Activated T-helper 1 cell treated with anti-CD3 and anti-CD28 coated beads, Interleukin-12 subunit alpha, Interleukin-12 subunit beta, Interleukin-2, Interleukin-4 antibody, amounts not matched to agents 30 ng/mL and 10 ng/mL and 1 ng/mL, durations not matched to agents 14 hours and 24 hours and 36 hours (primary cell): ENCODE measurements at regions not wholly inside any gene's neighbourhood (a gene's known extent, or its start where the extent isn't known, plus 50 kb on each side); places are given as distances from the start of the nearest gene placed in this dataset.

Experiments used
- DNase-seq: peaks from one replicate; pipeline ENCODE4 v3.0.0; 2021; ENCODE audit warnings: low spot score
- H3K27ac Mint-ChIP-seq: one replicate; pipeline ENCODE4 v1.8.0; 2021; ENCODE audit warnings: mild to moderate bottlenecking, mixed read lengths
- H3K27me3 Mint-ChIP-seq: one replicate; pipeline ENCODE4 v1.8.0; 2022; ENCODE audit warnings: mild to moderate bottlenecking, moderate library complexity, mixed read lengths; ENCODE audit not compliant: insufficient read depth
- H3K36me3 Mint-ChIP-seq: one replicate; pipeline ENCODE4 v1.8.0; 2021; ENCODE audit warnings: low read depth, mixed read lengths
- H3K4me1 Mint-ChIP-seq: one replicate; pipeline ENCODE4 v1.8.0; 2021; ENCODE audit warnings: low read depth, mixed read lengths
- H3K4me3 Mint-ChIP-seq: one replicate; pipeline ENCODE4 v1.8.0; 2021; ENCODE audit warnings: mild to moderate bottlenecking, moderate library complexity, mixed read lengths
- H3K9me3 Mint-ChIP-seq: one replicate; pipeline ENCODE4 v1.8.0; 2021; ENCODE audit warnings: mixed read lengths
- intact Hi-C: fragments of 100-400 bp; cut with micrococcal nuclease; formaldehyde crosslinking; loops from one replicate; pipeline ENCODE4 v1.15.1; 2024

DNA sequence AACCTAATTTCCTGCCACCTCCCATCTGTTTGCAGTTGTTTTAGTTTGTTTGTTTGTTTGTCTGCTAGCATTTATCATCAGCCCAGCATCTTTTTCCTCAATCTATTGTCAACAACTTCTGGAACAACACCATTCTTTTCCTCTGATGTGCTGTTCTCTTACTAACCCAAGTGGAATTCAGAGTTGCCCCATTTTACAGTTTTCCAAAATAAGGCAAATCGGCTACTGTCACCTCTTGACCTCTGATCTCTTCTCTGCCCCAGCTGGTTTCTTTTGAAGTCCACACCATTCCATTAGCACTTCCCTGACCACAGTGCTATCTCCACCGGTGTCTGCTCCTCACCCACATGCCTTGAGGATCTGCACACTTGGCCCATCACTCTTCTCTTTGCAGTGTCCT, 102.4 kb downstream of the EFNB2 start:
- no peaks in the 10 kb centered on the region for H3K4me1 Mint-ChIP-seq
- H3K27ac Mint-ChIP-seq = no peak overlapping the region
- intact Hi-C loops = no loop called here
- H3K27me3 Mint-ChIP-seq = peaks cover 2% of the 10 kb centered on the region
- H3K9me3 Mint-ChIP-seq = no peaks in the 10 kb centered on the region
- DNase-seq = no peak
- no peaks in the 10 kb centered on the region for H3K36me3 Mint-ChIP-seq
- H3K4me3 Mint-ChIP-seq = no peak overlapping the region

DNA sequence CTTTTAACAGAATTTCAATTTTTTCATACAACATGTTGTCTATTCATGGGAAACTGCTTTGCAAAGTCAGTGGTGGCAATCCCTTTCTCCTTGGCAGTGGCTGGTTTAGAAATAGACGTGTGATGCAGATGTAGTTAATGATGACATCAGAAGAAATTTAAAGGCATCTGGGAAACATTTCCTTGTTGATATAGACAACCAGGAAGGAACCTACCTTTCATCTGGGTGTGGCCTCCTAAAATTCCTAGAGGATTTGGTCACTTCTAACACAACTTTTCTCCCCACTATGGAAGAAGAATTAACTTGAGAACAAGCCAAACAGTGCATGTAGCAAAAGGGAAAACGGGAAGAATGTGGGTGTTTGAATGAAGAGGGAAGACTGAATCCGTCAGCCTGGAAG, 102.8 kb downstream of the EFNB2 start:
- Mint-ChIP-seq H3K27me3 (peaks cover 2% of the 10 kb centered on the region), H3K36me3 (no peaks in the 10 kb centered on the region), H3K9me3 (no peaks in the 10 kb centered on the region), H3K4me3 (no peak overlapping the region), H3K27ac (no peak overlapping the region), H3K4me1 (no peaks in the 10 kb centered on the region)
- no peak for DNase-seq
- intact Hi-C loops = no loop called here

GRCh38 chr13:106426909-106427308, 108.6 kb downstream of the EFNB2 start:
- intact Hi-C loops = no loop called here
- H3K9me3 Mint-ChIP-seq = no peaks in the 10 kb centered on the region
- DNase-seq = no peak
- peaks cover 2% of the 10 kb centered on the region for H3K27me3 Mint-ChIP-seq
- H3K4me3 Mint-ChIP-seq = no peak overlapping the region
- H3K4me1 Mint-ChIP-seq = no peaks in the 10 kb centered on the region
- H3K36me3 Mint-ChIP-seq = no peaks in the 10 kb centered on the region
- no peak overlapping the region for H3K27ac Mint-ChIP-seq

GRCh38 chr13:106425661-106426060, 109.8 kb downstream of the EFNB2 start:
- Mint-ChIP-seq H3K4me1 (no peaks in the 10 kb centered on the region), H3K9me3 (no peaks in the 10 kb centered on the region), H3K27ac (no peak overlapping the region), H3K36me3 (no peaks in the 10 kb centered on the region), H3K27me3 (peaks cover 2% of the 10 kb centered on the region), H3K4me3 (no peak overlapping the region)
- no peak for DNase-seq
- intact Hi-C loops = no loop called here

GRCh38 chr13:106424805-106425204, 110.7 kb downstream of the EFNB2 start:
- H3K36me3 Mint-ChIP-seq = no peaks in the 10 kb centered on the region
- no peak for DNase-seq
- H3K27me3 Mint-ChIP-seq = peaks cover 2% of the 10 kb centered on the region
- intact Hi-C loops = no loop called here
- H3K4me3 Mint-ChIP-seq = no peak overlapping the region
- H3K9me3 Mint-ChIP-seq = no peaks in the 10 kb centered on the region
- H3K27ac Mint-ChIP-seq = no peak overlapping the region
- H3K4me1 Mint-ChIP-seq = no peaks in the 10 kb centered on the region

DNA sequence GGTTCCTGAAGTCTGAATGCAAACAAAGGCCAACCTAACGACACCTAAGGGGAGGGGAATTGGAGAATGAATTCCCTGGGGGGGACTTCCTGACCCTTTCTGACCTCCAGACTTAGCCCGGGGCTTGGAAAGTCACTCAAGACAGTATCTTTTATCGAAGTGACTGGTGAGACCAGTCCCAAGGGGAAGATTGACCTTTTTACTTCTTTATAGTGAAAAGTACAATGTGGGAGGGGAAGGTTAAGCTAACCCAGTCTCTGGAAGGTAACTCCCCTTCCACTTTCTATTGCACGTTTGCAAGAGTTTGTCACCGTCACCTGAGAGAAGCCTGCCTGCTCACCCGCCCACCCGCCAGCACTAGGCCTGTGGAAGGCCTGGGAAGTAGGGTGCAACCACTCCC, 111.9 kb downstream of the EFNB2 start:
- Mint-ChIP-seq H3K9me3 (no peaks in the 10 kb centered on the region), H3K4me3 (no peak overlapping the region), H3K36me3 (no peaks in the 10 kb centered on the region), H3K27ac (no peak overlapping the region), H3K27me3 (peaks cover 3% of the 10 kb centered on the region), H3K4me1 (no peaks in the 10 kb centered on the region)
- intact Hi-C loops = no loop called here
- no peak for DNase-seq

GRCh38 chr13:106418556-106418955, 116.9 kb downstream of the EFNB2 start:
- Mint-ChIP-seq H3K27me3 (peaks cover 18% of the 10 kb centered on the region), H3K36me3 (no peaks in the 10 kb centered on the region), H3K4me3 (no peak overlapping the region), H3K9me3 (no peaks in the 10 kb centered on the region), H3K27ac (no peak overlapping the region), H3K4me1 (no peaks in the 10 kb centered on the region)
- no peak for DNase-seq
- intact Hi-C loops = no loop called here

GRCh38 chr13:106417467-106418110, 117.9 kb downstream of the EFNB2 start:
- no peaks in the 10 kb centered on the region for H3K36me3 Mint-ChIP-seq
- no peaks in the 10 kb centered on the region for H3K9me3 Mint-ChIP-seq
- intact Hi-C loops = no loop called here
- H3K27me3 Mint-ChIP-seq = peaks cover 18% of the 10 kb centered on the region
- DNase-seq = no peak
- H3K4me3 Mint-ChIP-seq = no peak overlapping the region
- H3K27ac Mint-ChIP-seq = no peak overlapping the region
- H3K4me1 Mint-ChIP-seq = no peaks in the 10 kb centered on the region

- H3K4me3 Mint-ChIP-seq = no peak overlapping the region
Measured at GRCh38 chr13:106416645-106417044, 118.8 kb downstream of the EFNB2 start.

GRCh38 chr13:106415971-106416370, 119.5 kb downstream of the EFNB2 start:
- H3K4me3 Mint-ChIP-seq = no peak overlapping the region
- H3K27ac Mint-ChIP-seq = no peak overlapping the region
- DNase-seq = no peak
- H3K36me3 Mint-ChIP-seq = no peaks in the 10 kb centered on the region
- no peaks in the 10 kb centered on the region for H3K4me1 Mint-ChIP-seq
- H3K27me3 Mint-ChIP-seq = peaks cover 18% of the 10 kb centered on the region
- H3K9me3 Mint-ChIP-seq = no peaks in the 10 kb centered on the region
- intact Hi-C loops = no loop called here

More at GRCh38 chr13:106416645-106417044, 118.8 kb downstream of the EFNB2 start:
- Mint-ChIP-seq H3K27me3 (peaks cover 18% of the 10 kb centered on the region), H3K27ac (no peak overlapping the region), H3K36me3 (no peaks in the 10 kb centered on the region), H3K4me1 (no peaks in the 10 kb centered on the region), H3K9me3 (no peaks in the 10 kb centered on the region)
- no peak for DNase-seq
- intact Hi-C loops = no loop called here

GRCh38 chr13:106415442-106415841, 120.0 kb downstream of the EFNB2 start:
- Mint-ChIP-seq H3K9me3 (no peaks in the 10 kb centered on the region), H3K4me3 (no peak overlapping the region)

DNA sequence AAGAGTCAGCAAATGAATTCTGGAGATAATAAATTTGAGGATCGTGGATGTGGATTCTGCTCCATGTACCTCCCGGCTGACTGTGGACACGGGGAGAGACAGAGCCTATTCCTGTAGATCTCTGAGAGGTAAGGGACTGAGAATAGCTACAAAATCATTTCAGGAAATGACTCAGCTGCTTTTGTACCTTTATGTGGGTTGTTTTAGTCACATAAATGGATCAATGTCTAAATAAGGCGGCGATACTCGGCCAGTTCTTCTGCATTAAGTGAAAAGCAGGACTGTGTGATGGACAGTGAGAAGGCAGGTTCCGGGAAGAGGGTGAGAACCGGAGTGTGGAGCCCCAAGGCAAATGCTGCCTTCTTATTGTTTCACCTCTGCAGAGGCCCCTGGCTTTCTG, 128.1 kb downstream of the EFNB2 start:
- intact Hi-C loops = no loop called here
- no peaks in the 10 kb centered on the region for H3K4me1 Mint-ChIP-seq
- DNase-seq = no peak
- no peaks in the 10 kb centered on the region for H3K36me3 Mint-ChIP-seq
- no peak overlapping the region for H3K27ac Mint-ChIP-seq
- H3K27me3 Mint-ChIP-seq = peaks cover 2% of the 10 kb centered on the region
- H3K9me3 Mint-ChIP-seq = no peaks in the 10 kb centered on the region
- no peak overlapping the region for H3K4me3 Mint-ChIP-seq

More at GRCh38 chr13:106415442-106415841, 120.0 kb downstream of the EFNB2 start:
- intact Hi-C loops = no loop called here
- Mint-ChIP-seq H3K36me3 (no peaks in the 10 kb centered on the region), H3K4me1 (no peaks in the 10 kb centered on the region), H3K27ac (no peak overlapping the region), H3K27me3 (peaks cover 18% of the 10 kb centered on the region)
- no peak for DNase-seq

DNA sequence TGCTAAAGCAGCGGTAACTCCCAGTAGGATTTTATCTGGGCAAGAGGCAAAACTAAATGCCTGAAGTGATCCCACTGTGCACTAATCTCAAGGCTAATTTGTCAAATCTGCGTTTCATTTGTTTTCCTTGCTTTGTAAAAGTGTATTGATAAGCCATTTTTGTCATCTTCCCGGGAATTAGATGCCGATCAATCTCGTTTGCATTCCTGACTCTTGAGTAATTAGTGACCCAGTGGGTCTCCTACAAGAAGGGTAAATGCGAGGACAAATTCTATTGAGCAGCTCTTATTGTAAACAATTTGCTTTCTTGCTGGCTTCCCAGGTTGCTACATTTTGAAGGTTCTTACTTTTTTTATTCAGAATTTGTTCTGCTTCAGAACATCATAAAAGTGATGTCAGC, 129.7 kb downstream of the EFNB2 start:
- peaks cover 2% of the 10 kb centered on the region for H3K27me3 Mint-ChIP-seq
- intact Hi-C loops = no loop called here

DNA sequence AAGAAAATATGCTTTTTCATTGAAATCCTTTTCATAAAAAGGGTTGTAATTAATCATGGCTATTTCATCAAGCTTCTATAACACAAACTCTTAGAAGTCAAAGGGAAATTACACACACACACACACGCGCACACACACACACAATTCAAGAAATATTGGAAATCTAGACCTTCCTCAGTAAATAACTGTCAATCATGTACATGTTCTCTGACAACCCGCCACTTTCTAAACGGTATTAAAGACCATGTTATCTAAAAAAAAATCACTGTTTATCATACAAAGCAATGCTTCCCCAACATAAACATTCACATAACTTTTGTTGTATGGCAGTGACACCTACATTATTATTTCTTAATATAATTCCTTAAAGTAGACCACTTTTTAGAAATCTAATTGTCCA, 132.2 kb downstream of the EFNB2 start:
- no peaks in the 10 kb centered on the region for H3K9me3 Mint-ChIP-seq
- peaks cover 2% of the 10 kb centered on the region for H3K27me3 Mint-ChIP-seq
- no peak overlapping the region for H3K27ac Mint-ChIP-seq

More for the DNA sequence above, 129.7 kb downstream of the EFNB2 start:
- no peak for DNase-seq
- H3K36me3 Mint-ChIP-seq = no peaks in the 10 kb centered on the region
- no peak overlapping the region for H3K27ac Mint-ChIP-seq
- H3K9me3 Mint-ChIP-seq = no peaks in the 10 kb centered on the region
- no peaks in the 10 kb centered on the region for H3K4me1 Mint-ChIP-seq
- no peak overlapping the region for H3K4me3 Mint-ChIP-seq

More for the DNA sequence above, 132.2 kb downstream of the EFNB2 start:
- intact Hi-C loops = no loop called here
- Mint-ChIP-seq H3K36me3 (no peaks in the 10 kb centered on the region), H3K4me1 (no peaks in the 10 kb centered on the region), H3K4me3 (no peak overlapping the region)
- DNase-seq = no peak
